ENCODE measurements at regions not wholly inside any gene's neighbourhood (a gene's known extent, or its start where the extent isn't known, plus 50 kb on each side); places are given as distances from the start of the nearest gene placed in this dataset.

DNA sequence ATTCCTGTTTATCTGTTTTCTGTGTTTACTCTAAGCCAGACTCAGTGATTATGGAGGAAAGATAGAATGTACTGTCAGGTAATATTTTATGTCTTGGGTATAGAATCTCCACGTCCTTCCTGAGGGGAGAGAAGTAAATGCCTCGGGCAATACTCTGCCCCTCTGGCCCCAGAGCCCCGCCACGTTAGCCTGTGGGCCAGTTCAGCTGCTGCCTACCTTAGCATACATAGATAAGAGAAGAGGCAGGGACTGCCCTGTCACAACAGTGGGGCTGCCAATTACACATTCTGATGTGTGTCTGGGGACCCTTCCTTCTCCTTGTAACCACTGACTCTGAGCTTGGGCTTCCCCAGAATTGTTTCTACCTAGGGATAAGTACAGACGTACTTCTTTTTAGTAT is 347.7 kb upstream of the ATP11B start:
- H3K27me3 ChIP-seq (ENCODE audit: control insufficient read depth, insufficient read depth, low read length), result no peaks in the 10 kb centered on the region
- H3K4me2 ChIP-seq (ENCODE audit: low read depth, low read length), result no peak overlapping the region
- no peak for DNase-seq
- in situ Hi-C loops (cut with MboI; ENCODE audit: low sequenced_read_pairs) (no loop called here), dilution Hi-C loops (cut with HindIII; ENCODE audit: low sequenced_read_pairs, unreplicated experiment) (no loop called here), intact Hi-C loops (cut with micrococcal nuclease) (no loop called here)
- H3K36me3 ChIP-seq (ENCODE audit: control insufficient read depth, insufficient read depth, low read length), result no peaks in the 10 kb centered on the region
- TF ChIP-seq MAFK (IDR thresholded peaks at IDR 0.05; ENCODE audit: low read depth, low read length) (no peak), RCOR1 (IDR thresholded peaks at IDR 0.05; ENCODE audit: insufficient replicate concordance, low read length) (no peak), FOS (IDR thresholded peaks at IDR 0.05; ENCODE audit: low read depth, low read length) (no peak), POLR2A (IDR thresholded peaks at IDR 0.05; ENCODE audit: low read depth, low read length) (no peak), CEBPB (IDR thresholded peaks at IDR 0.05; ENCODE audit: low read depth, low read length) (no peak), BHLHE40 (IDR thresholded peaks at IDR 0.05; ENCODE audit: low read depth, low read length) (no peak), CHD1 (IDR thresholded peaks at IDR 0.05; ENCODE audit: low read depth, low read length) (no peak), SMC3 (IDR thresholded peaks at IDR 0.05; ENCODE audit: low read depth, low read length) (no peak), NFE2L2 (IDR thresholded peaks at IDR 0.05; ENCODE audit: low read depth, low read length) (no peak), RAD21 (IDR thresholded peaks at IDR 0.05; ENCODE audit: low read length) (no peak)
- TF ChIP-seq, protein P1, sequence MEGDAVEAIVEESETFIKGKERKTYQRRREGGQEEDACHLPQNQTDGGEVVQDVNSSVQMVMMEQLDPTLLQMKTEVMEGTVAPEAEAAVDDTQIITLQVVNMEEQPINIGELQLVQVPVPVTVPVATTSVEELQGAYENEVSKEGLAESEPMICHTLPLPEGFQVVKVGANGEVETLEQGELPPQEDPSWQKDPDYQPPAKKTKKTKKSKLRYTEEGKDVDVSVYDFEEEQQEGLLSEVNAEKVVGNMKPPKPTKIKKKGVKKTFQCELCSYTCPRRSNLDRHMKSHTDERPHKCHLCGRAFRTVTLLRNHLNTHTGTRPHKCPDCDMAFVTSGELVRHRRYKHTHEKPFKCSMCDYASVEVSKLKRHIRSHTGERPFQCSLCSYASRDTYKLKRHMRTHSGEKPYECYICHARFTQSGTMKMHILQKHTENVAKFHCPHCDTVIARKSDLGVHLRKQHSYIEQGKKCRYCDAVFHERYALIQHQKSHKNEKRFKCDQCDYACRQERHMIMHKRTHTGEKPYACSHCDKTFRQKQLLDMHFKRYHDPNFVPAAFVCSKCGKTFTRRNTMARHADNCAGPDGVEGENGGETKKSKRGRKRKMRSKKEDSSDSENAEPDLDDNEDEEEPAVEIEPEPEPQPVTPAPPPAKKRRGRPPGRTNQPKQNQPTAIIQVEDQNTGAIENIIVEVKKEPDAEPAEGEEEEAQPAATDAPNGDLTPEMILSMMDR (conservative IDR thresholded peaks at IDR 0.05; ENCODE audit: low read depth, low read length), result no peak
- no peak overlapping the region for H4K5ac ChIP-seq (ENCODE audit: low read depth, low read length)
- no peaks in the 10 kb centered on the region for H3K4me1 ChIP-seq (ENCODE audit: control insufficient read depth, insufficient read depth, low read length)
- H2BK15ac ChIP-seq (ENCODE audit: low read depth, low read length), result no peak overlapping the region
- no peak overlapping the region for H3K14ac ChIP-seq (replicated peaks; ENCODE audit: low read depth, low read length)
- no peak overlapping the region for H2BK20ac ChIP-seq (ENCODE audit: low read depth, low read length)
- H2BK120ac ChIP-seq (ENCODE audit: low read depth, low read length), result no peak overlapping the region
- no peak overlapping the region for H3K4ac ChIP-seq (ENCODE audit: low read depth, low read length)
- H2BK5ac ChIP-seq (ENCODE audit: low read depth, low read length, poor library complexity, severe bottlenecking), result no peak overlapping the region
- 0 out of 2 replicates have a peak, but pooled peaks cover 5% of the 10 kb centered on the region for H3K9me3 ChIP-seq (ENCODE audit: control insufficient read depth, insufficient read depth, low read length)
- CTCF ChIA-PET, result no interaction called here
- no TSS peak for BruUV-seq (replicated peaks)
- H3K23ac ChIP-seq (ENCODE audit: low read depth, low read length), result no peak overlapping the region
- no peak overlapping the region for H3K4me3 ChIP-seq (ENCODE audit: insufficient read depth, low read depth, low read length)
- H4K91ac ChIP-seq (ENCODE audit: insufficient read depth, low read depth, low read length), result no peak overlapping the region
- H3K27ac ChIP-seq (ENCODE audit: insufficient read depth, low read length), result no peak overlapping the region
- no peak overlapping the region for H2AK5ac ChIP-seq (ENCODE audit: low read depth, low read length)
- no peak overlapping the region for H4K8ac ChIP-seq (ENCODE audit: low read depth in 2 of 2, low read length in 2 of 2)
- H3K9me1 ChIP-seq (ENCODE audit: insufficient read depth, low read length), result no peaks in the 10 kb centered on the region
- H2AFZ ChIP-seq (replicated peaks; ENCODE audit: low read length, poor library complexity), result no peak overlapping the region
- H3K56ac ChIP-seq (ENCODE audit: extremely low read depth, insufficient read depth, low read length), result no peak overlapping the region
- H2AK9ac ChIP-seq (replicated peaks; ENCODE audit: low read depth, low read length, poor library complexity), result no peak overlapping the region
- no CpG with 5 or more reads among the region's 5 CpGs for WGBS, 2 experiments (ENCODE audit: extremely low coverage in 2 of 2, insufficient read length in 1 of 2)
- no peaks in the 10 kb centered on the region for H3K79me1 ChIP-seq (ENCODE audit: low read depth in 1 of 2, low read length in 2 of 2)
- no peaks in the 10 kb centered on the region for H4K20me1 ChIP-seq (ENCODE audit: insufficient read depth, low read length)
- POLR2A ChIA-PET (ENCODE audit: unreplicated experiment), result no interaction called here
- ATAC-seq (ENCODE audit: low read depth), result no peak
- no peak overlapping the region for H3K18ac ChIP-seq (ENCODE audit: low read depth, low read length)
- H3K9ac ChIP-seq (ENCODE audit: low read depth, low read length), result no peak overlapping the region
